ENCODE measurements at regions not wholly inside any gene's neighbourhood (a gene's known extent, or its start where the extent isn't known, plus 50 kb on each side); places are given as distances from the start of the nearest gene placed in this dataset.

DNA sequence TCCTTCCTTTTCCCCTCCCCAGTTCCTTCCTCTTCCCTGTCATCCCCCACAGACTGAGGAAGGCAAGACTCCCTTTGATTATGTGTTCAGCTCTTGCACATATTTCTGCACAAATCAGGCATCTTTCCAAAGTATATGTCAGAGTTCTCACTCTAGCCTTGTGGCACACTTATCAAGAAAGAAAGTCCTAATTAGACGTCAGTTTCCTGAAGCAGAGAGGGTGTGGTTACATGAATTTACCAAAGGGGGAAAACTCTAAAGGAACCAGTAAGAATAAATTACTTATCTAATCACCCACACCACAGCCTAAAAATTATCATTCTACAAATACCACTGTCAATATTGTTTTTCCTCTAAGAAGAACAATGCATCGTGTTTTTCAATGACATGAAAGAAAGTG, 120.7 kb upstream of the GRIP1 start:
- no peak for TF ChIP-seq POLR2AphosphoS5 (IDR thresholded peaks at IDR 0.05)
- TF ChIP-seq, protein P1, sequence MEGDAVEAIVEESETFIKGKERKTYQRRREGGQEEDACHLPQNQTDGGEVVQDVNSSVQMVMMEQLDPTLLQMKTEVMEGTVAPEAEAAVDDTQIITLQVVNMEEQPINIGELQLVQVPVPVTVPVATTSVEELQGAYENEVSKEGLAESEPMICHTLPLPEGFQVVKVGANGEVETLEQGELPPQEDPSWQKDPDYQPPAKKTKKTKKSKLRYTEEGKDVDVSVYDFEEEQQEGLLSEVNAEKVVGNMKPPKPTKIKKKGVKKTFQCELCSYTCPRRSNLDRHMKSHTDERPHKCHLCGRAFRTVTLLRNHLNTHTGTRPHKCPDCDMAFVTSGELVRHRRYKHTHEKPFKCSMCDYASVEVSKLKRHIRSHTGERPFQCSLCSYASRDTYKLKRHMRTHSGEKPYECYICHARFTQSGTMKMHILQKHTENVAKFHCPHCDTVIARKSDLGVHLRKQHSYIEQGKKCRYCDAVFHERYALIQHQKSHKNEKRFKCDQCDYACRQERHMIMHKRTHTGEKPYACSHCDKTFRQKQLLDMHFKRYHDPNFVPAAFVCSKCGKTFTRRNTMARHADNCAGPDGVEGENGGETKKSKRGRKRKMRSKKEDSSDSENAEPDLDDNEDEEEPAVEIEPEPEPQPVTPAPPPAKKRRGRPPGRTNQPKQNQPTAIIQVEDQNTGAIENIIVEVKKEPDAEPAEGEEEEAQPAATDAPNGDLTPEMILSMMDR (IDR thresholded peaks at IDR 0.05) = no peak
- TF ChIP-seq POLR2A (IDR thresholded peaks at IDR 0.05) = no peak

Data from transverse colon (tissue), 4 donors.